Dendritic cell treated with granulocyte-macrophage colony-stimulating factor and Interleukin-4, amounts not matched to agents 40 ng/mL and 50 ng/mL, for 4 days (primary cell): ENCODE measurements at regions not wholly inside any gene's neighbourhood (a gene's known extent, or its start where the extent isn't known, plus 50 kb on each side); places are given as distances from the start of the nearest gene placed in this dataset.
A peak's percentile ranks its signal among the peaks of the same experiment; 100 is the strongest.

Source experiments
- H3K27ac Mint-ChIP-seq: one replicate; pipeline ENCODE4 v1.8.0; 2022; ENCODE audit warnings: mild to moderate bottlenecking, mixed read lengths
- H3K27me3 Mint-ChIP-seq: one replicate; pipeline ENCODE4 v1.8.0; 2022; ENCODE audit warnings: mild to moderate bottlenecking, mixed read lengths
- H3K36me3 Mint-ChIP-seq: one replicate; pipeline ENCODE4 v1.8.0; 2022; ENCODE audit warnings: low read depth, mixed read lengths
- H3K4me1 Mint-ChIP-seq: one replicate; pipeline ENCODE4 v1.8.0; 2022; ENCODE audit warnings: low read depth, mixed read lengths
- H3K4me3 Mint-ChIP-seq: one replicate; pipeline ENCODE4 v1.8.0; 2022; ENCODE audit warnings: mild to moderate bottlenecking, moderate library complexity, mixed read lengths
- H3K9me3 Mint-ChIP-seq: one replicate; pipeline ENCODE4 v1.8.0; 2022; ENCODE audit warnings: mixed read lengths
- intact Hi-C: fragments of 100-400 bp; cut with micrococcal nuclease; formaldehyde crosslinking; loops from one replicate; pipeline ENCODE4 v1.15.0; 2022

- intact Hi-C loops = no loop called here
- Mint-ChIP-seq H3K4me3 (no peak overlapping the region), H3K4me1 (no peaks in the 10 kb centered on the region), H3K27me3 (no peaks in the 10 kb centered on the region), H3K27ac (no peak overlapping the region), H3K36me3 (no peaks in the 10 kb centered on the region), H3K9me3 (no peaks in the 10 kb centered on the region)
Measured at GRCh38 chr18:28523758-28524475, 347.0 kb upstream of the CDH2 start.

- peaks cover 9% of the 10 kb centered on the region for H3K9me3 Mint-ChIP-seq
- intact Hi-C loops = no loop called here
Measured at GRCh38 chr18:28522236-28522635, 345.3 kb upstream of the CDH2 start.

GRCh38 chr18:28519997-28520396, 343.1 kb upstream of the CDH2 start:
- Mint-ChIP-seq H3K4me1 (no peaks in the 10 kb centered on the region), H3K4me3 (no peak overlapping the region), H3K27ac (no peak overlapping the region), H3K36me3 (no peaks in the 10 kb centered on the region), H3K9me3 (peaks cover 22% of the 10 kb centered on the region), H3K27me3 (no peaks in the 10 kb centered on the region)
- intact Hi-C loops = no loop called here

More at GRCh38 chr18:28522236-28522635, 345.3 kb upstream of the CDH2 start:
- H3K4me3 Mint-ChIP-seq = no peak overlapping the region
- no peaks in the 10 kb centered on the region for H3K4me1 Mint-ChIP-seq
- H3K27me3 Mint-ChIP-seq = no peaks in the 10 kb centered on the region
- no peaks in the 10 kb centered on the region for H3K36me3 Mint-ChIP-seq
- H3K27ac Mint-ChIP-seq = no peak overlapping the region

GRCh38 chr18:28514699-28515098, 337.8 kb upstream of the CDH2 start:
- Mint-ChIP-seq H3K4me1 (no peaks in the 10 kb centered on the region), H3K27ac (no peak overlapping the region), H3K36me3 (no peaks in the 10 kb centered on the region), H3K4me3 (no peak overlapping the region), H3K27me3 (no peaks in the 10 kb centered on the region), H3K9me3 (peaks cover 43% of the 10 kb centered on the region)
- intact Hi-C loops = no loop called here

- Mint-ChIP-seq H3K9me3 (peaks cover 35% of the 10 kb centered on the region), H3K4me3 (no peak overlapping the region), H3K27me3 (no peaks in the 10 kb centered on the region), H3K4me1 (no peaks in the 10 kb centered on the region), H3K27ac (no peak overlapping the region), H3K36me3 (no peaks in the 10 kb centered on the region)
- intact Hi-C loops = no loop called here
Measured at GRCh38 chr18:28512357-28512756, 335.4 kb upstream of the CDH2 start.

- H3K4me3 Mint-ChIP-seq = no peak overlapping the region
- H3K27me3 Mint-ChIP-seq = no peaks in the 10 kb centered on the region
- no peaks in the 10 kb centered on the region for H3K4me1 Mint-ChIP-seq
- H3K27ac Mint-ChIP-seq = no peak overlapping the region
- intact Hi-C loops = no loop called here
- H3K36me3 Mint-ChIP-seq = no peaks in the 10 kb centered on the region
- peaks cover 26% of the 10 kb centered on the region for H3K9me3 Mint-ChIP-seq
Measured at GRCh38 chr18:28511413-28511821, 334.5 kb upstream of the CDH2 start.

- Mint-ChIP-seq H3K27me3 (no peaks in the 10 kb centered on the region), H3K4me3 (no peak overlapping the region), H3K36me3 (no peaks in the 10 kb centered on the region), H3K4me1 (no peaks in the 10 kb centered on the region), H3K9me3 (peaks cover 23% of the 10 kb centered on the region), H3K27ac (no peak overlapping the region)
- intact Hi-C loops = no loop called here
Measured at GRCh38 chr18:28510210-28510609, 333.3 kb upstream of the CDH2 start.

GRCh38 chr18:28504066-28504465, 327.1 kb upstream of the CDH2 start:
- peaks cover 11% of the 10 kb centered on the region for H3K9me3 Mint-ChIP-seq
- H3K4me1 Mint-ChIP-seq = no peaks in the 10 kb centered on the region
- H3K27ac Mint-ChIP-seq = no peak overlapping the region
- intact Hi-C loops = no loop called here
- no peaks in the 10 kb centered on the region for H3K36me3 Mint-ChIP-seq
- no peaks in the 10 kb centered on the region for H3K27me3 Mint-ChIP-seq
- no peak overlapping the region for H3K4me3 Mint-ChIP-seq

GRCh38 chr18:28494151-28494550, 317.2 kb upstream of the CDH2 start:
- no peak overlapping the region for H3K4me3 Mint-ChIP-seq
- H3K36me3 Mint-ChIP-seq = no peaks in the 10 kb centered on the region

GRCh38 chr18:28485918-28486317, 309.0 kb upstream of the CDH2 start:
- Mint-ChIP-seq H3K9me3 (peaks cover 12% of the 10 kb centered on the region), H3K36me3 (no peaks in the 10 kb centered on the region), H3K27me3 (no peaks in the 10 kb centered on the region), H3K27ac (peak overlapping the region; percentile 62), H3K4me3 (no peak overlapping the region), H3K4me1 (peaks cover 16% of the 10 kb centered on the region)
- intact Hi-C loops = no loop called here

More at GRCh38 chr18:28494151-28494550, 317.2 kb upstream of the CDH2 start:
- Mint-ChIP-seq H3K4me1 (no peaks in the 10 kb centered on the region), H3K27me3 (no peaks in the 10 kb centered on the region), H3K9me3 (peaks cover 9% of the 10 kb centered on the region), H3K27ac (no peak overlapping the region)
- intact Hi-C loops = loop anchor here (10.0 kb wide), 1 partner anchor 59 kb away; no protein-coding TSS in a partner anchor

- intact Hi-C loops = no loop called here
- H3K27me3 Mint-ChIP-seq = no peaks in the 10 kb centered on the region
- peaks cover 16% of the 10 kb centered on the region for H3K4me1 Mint-ChIP-seq
- H3K27ac Mint-ChIP-seq = peak overlapping the region; percentile 62
- no peaks in the 10 kb centered on the region for H3K36me3 Mint-ChIP-seq
- H3K9me3 Mint-ChIP-seq = peaks cover 18% of the 10 kb centered on the region
- no peak overlapping the region for H3K4me3 Mint-ChIP-seq
Measured at GRCh38 chr18:28485210-28485801, 308.4 kb upstream of the CDH2 start.

GRCh38 chr18:28478531-28478930, 301.6 kb upstream of the CDH2 start:
- intact Hi-C loops = no loop called here
- no peak overlapping the region for H3K4me3 Mint-ChIP-seq
- no peaks in the 10 kb centered on the region for H3K27me3 Mint-ChIP-seq
- H3K27ac Mint-ChIP-seq = no peak overlapping the region
- peaks cover 69% of the 10 kb centered on the region for H3K9me3 Mint-ChIP-seq
- H3K36me3 Mint-ChIP-seq = no peaks in the 10 kb centered on the region
- no peaks in the 10 kb centered on the region for H3K4me1 Mint-ChIP-seq

GRCh38 chr18:28476302-28476701, 299.4 kb upstream of the CDH2 start:
- H3K36me3 Mint-ChIP-seq = no peaks in the 10 kb centered on the region
- H3K4me1 Mint-ChIP-seq = no peaks in the 10 kb centered on the region
- H3K9me3 Mint-ChIP-seq = peaks cover 67% of the 10 kb centered on the region
- intact Hi-C loops = no loop called here
- no peak overlapping the region for H3K27ac Mint-ChIP-seq
- no peaks in the 10 kb centered on the region for H3K27me3 Mint-ChIP-seq
- no peak overlapping the region for H3K4me3 Mint-ChIP-seq

GRCh38 chr18:28469946-28470345, 293.0 kb upstream of the CDH2 start:
- Mint-ChIP-seq H3K27ac (no peak overlapping the region), H3K9me3 (peaks cover 54% of the 10 kb centered on the region), H3K4me3 (no peak overlapping the region), H3K36me3 (no peaks in the 10 kb centered on the region), H3K27me3 (no peaks in the 10 kb centered on the region), H3K4me1 (no peaks in the 10 kb centered on the region)
- intact Hi-C loops = no loop called here

GRCh38 chr18:28468901-28469300, 292.0 kb upstream of the CDH2 start:
- Mint-ChIP-seq H3K27me3 (no peaks in the 10 kb centered on the region), H3K27ac (no peak overlapping the region), H3K36me3 (no peaks in the 10 kb centered on the region), H3K9me3 (peaks cover 45% of the 10 kb centered on the region), H3K4me3 (no peak overlapping the region), H3K4me1 (no peaks in the 10 kb centered on the region)
- intact Hi-C loops = no loop called here
